ENCODE measurements at regions not wholly inside any gene's neighbourhood (a gene's known extent, or its start where the extent isn't known, plus 50 kb on each side); places are given as distances from the start of the nearest gene placed in this dataset.
A peak's percentile ranks its signal among the peaks of the same experiment; 100 is the strongest.
"Not testable (repeated sequence)": the region's sequence is repeated elsewhere in the genome, so short reads cannot be mapped to it uniquely, and the experiment has no call there.

GRCh38 chr1:149276496-149276895 lies 173.1 kb upstream of the NBPF9 start:
- H3K9me3 Mint-ChIP-seq; H3K9me3 ChIP-seq (ENCODE audit: low read length); H3K27me3 ChIP-seq (ENCODE audit: insufficient read depth, low read length, poor library complexity, severe bottlenecking); H3K27ac ChIP-seq (ENCODE audit: low read depth, low read length); CTCF ChIA-PET; H3K36me3 Mint-ChIP-seq; H3K4me3 ChIP-seq (ENCODE audit: low read length); DNase-seq; H3K4me1 Mint-ChIP-seq; POLR2A ChIA-PET; H3K4me3 Mint-ChIP-seq; H3K36me3 ChIP-seq (ENCODE audit: insufficient read depth, low read length); H3K27ac Mint-ChIP-seq; H3K27me3 Mint-ChIP-seq; H3K4me1 ChIP-seq (ENCODE audit: insufficient read depth, low read length): not testable (repeated sequence)

- H3K4me1 ChIP-seq (ENCODE audit: insufficient read depth, low read length); H3K4me1 Mint-ChIP-seq; H3K36me3 ChIP-seq (ENCODE audit: insufficient read depth, low read length); H3K36me3 Mint-ChIP-seq; H3K4me3 Mint-ChIP-seq; H3K27me3 ChIP-seq (ENCODE audit: insufficient read depth, low read length, poor library complexity, severe bottlenecking); POLR2A ChIA-PET; H3K9me3 ChIP-seq (ENCODE audit: low read length); H3K27ac Mint-ChIP-seq; H3K27ac ChIP-seq (ENCODE audit: low read depth, low read length); DNase-seq; H3K9me3 Mint-ChIP-seq; H3K27me3 Mint-ChIP-seq; CTCF ChIA-PET; H3K4me3 ChIP-seq (ENCODE audit: low read length): not testable (repeated sequence)
Observed at GRCh38 chr1:149278156-149278555, 174.8 kb upstream of the NBPF9 start.

- H3K4me1 ChIP-seq (ENCODE audit: insufficient read depth, low read length); H3K4me3 ChIP-seq (ENCODE audit: low read length); H3K4me1 Mint-ChIP-seq; H3K27me3 Mint-ChIP-seq; H3K27me3 ChIP-seq (ENCODE audit: insufficient read depth, low read length, poor library complexity, severe bottlenecking); DNase-seq; H3K9me3 ChIP-seq (ENCODE audit: low read length); H3K36me3 Mint-ChIP-seq; CTCF ChIA-PET; H3K36me3 ChIP-seq (ENCODE audit: insufficient read depth, low read length); H3K27ac Mint-ChIP-seq; POLR2A ChIA-PET; H3K9me3 Mint-ChIP-seq; H3K27ac ChIP-seq (ENCODE audit: low read depth, low read length); H3K4me3 Mint-ChIP-seq: not testable (repeated sequence)
Observed at GRCh38 chr1:149279015-149279414, 175.7 kb upstream of the NBPF9 start.

GRCh38 chr1:149279512-149279911 lies 176.2 kb upstream of the NBPF9 start:
- H3K27ac Mint-ChIP-seq; H3K36me3 Mint-ChIP-seq; POLR2A ChIA-PET; H3K27ac ChIP-seq (ENCODE audit: low read depth, low read length); H3K4me3 ChIP-seq (ENCODE audit: low read length); CTCF ChIA-PET; DNase-seq; H3K27me3 Mint-ChIP-seq; H3K9me3 Mint-ChIP-seq; H3K4me3 Mint-ChIP-seq; H3K36me3 ChIP-seq (ENCODE audit: insufficient read depth, low read length); H3K4me1 Mint-ChIP-seq; H3K9me3 ChIP-seq (ENCODE audit: low read length); H3K27me3 ChIP-seq (ENCODE audit: insufficient read depth, low read length, poor library complexity, severe bottlenecking); H3K4me1 ChIP-seq (ENCODE audit: insufficient read depth, low read length): not testable (repeated sequence)

- H3K36me3 ChIP-seq (ENCODE audit: insufficient read depth, low read length); H3K27me3 Mint-ChIP-seq; H3K27me3 ChIP-seq (ENCODE audit: insufficient read depth, low read length, poor library complexity, severe bottlenecking); H3K4me1 Mint-ChIP-seq; H3K4me3 ChIP-seq (ENCODE audit: low read length); POLR2A ChIA-PET; H3K27ac ChIP-seq (ENCODE audit: low read depth, low read length); DNase-seq; H3K36me3 Mint-ChIP-seq; H3K9me3 ChIP-seq (ENCODE audit: low read length); H3K4me1 ChIP-seq (ENCODE audit: insufficient read depth, low read length); H3K27ac Mint-ChIP-seq; H3K9me3 Mint-ChIP-seq; CTCF ChIA-PET; H3K4me3 Mint-ChIP-seq: not testable (repeated sequence)
Observed at GRCh38 chr1:149284773-149285172, 181.4 kb upstream of the NBPF9 start.

DNA sequence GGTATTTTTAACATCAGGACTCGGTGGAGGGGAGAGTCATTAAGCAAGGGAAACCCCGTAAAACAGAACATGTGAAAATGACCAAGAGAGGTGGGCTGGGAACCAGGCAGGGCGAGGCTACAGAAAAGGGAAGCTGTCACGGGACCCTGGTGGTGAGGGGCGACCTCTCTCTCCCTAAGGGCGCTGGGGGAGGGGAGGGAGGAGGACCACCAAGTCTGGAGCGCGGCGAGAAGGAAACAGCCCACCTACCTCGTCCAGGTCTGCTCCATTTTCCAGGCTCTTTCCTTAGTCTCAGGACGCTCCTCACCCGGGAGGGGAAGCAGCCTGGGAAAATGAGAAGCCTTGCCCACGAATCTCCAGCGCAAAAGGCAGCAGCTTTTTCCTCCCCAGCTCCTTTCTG lies 181.9 kb upstream of the NBPF9 start:
- H3K4me1 ChIP-seq (ENCODE audit: insufficient read depth, low read length); H3K36me3 Mint-ChIP-seq; H3K9me3 ChIP-seq (ENCODE audit: low read length); H3K9me3 Mint-ChIP-seq; POLR2A ChIA-PET; H3K4me3 ChIP-seq (ENCODE audit: low read length); H3K27me3 Mint-ChIP-seq; H3K4me1 Mint-ChIP-seq; DNase-seq; H3K36me3 ChIP-seq (ENCODE audit: insufficient read depth, low read length); H3K27ac Mint-ChIP-seq; CTCF ChIA-PET; H3K4me3 Mint-ChIP-seq; H3K27ac ChIP-seq (ENCODE audit: low read depth, low read length); H3K27me3 ChIP-seq (ENCODE audit: insufficient read depth, low read length, poor library complexity, severe bottlenecking): not testable (repeated sequence)

DNA sequence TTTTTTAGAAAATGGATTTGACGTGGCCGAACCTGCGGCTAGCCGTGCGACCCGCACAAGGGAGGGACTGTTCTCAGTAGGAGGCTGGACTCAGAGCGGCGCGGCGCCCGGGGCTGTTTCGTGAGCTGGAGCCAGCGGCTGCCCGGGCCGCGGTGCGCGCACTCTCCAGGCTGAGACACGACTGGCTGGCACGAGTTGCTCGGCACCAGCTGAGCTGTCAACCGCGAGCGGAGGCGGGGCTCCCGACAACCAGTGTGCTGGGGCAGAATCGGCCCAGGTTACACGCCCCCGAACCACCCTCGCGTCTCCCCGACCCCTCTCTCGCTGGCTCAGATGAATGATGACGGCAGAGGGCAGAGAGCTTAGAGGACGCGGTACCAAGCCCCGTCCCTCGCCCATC lies 182.3 kb upstream of the NBPF9 start:
- H3K9me3 ChIP-seq (ENCODE audit: low read length); H3K9me3 Mint-ChIP-seq; H3K27me3 ChIP-seq (ENCODE audit: insufficient read depth, low read length, poor library complexity, severe bottlenecking); H3K27ac ChIP-seq (ENCODE audit: low read depth, low read length); H3K36me3 Mint-ChIP-seq; H3K36me3 ChIP-seq (ENCODE audit: insufficient read depth, low read length); H3K4me1 Mint-ChIP-seq; H3K4me1 ChIP-seq (ENCODE audit: insufficient read depth, low read length); CTCF ChIA-PET; H3K4me3 ChIP-seq (ENCODE audit: low read length); POLR2A ChIA-PET; H3K27me3 Mint-ChIP-seq: not testable (repeated sequence)
- H3K27ac Mint-ChIP-seq, result peak overlapping the region in 1 of 8 donors; percentile 77
- peak overlapping the region in 5 of 7 donors; percentile 53 to 84 (median 61) for H3K4me3 Mint-ChIP-seq
- peak in 4 of 5 donors; percentile 2 to 61 (median 29) for DNase-seq

DNA sequence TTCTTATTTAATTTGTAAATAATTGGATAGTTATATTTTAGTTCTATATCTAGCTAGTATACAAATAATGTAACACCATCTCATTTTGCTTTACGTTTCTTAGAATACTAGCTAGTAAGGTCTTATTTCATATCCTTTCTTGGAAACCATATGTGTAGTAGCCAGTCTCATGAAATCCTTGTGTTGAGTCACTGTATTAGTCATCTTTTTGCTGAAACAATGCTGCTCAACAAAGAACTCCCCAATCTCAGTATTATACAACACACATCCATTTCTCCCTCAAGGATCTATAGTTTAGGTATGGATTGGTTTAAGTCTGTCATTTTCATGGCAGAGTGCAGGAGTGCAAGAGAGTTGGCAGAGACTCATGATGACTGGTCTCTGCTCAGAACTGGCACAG lies 185.2 kb upstream of the NBPF9 start:
- DNase-seq; H3K27ac ChIP-seq (ENCODE audit: low read depth, low read length); H3K4me3 ChIP-seq (ENCODE audit: low read length); H3K27me3 Mint-ChIP-seq; H3K9me3 ChIP-seq (ENCODE audit: low read length); H3K9me3 Mint-ChIP-seq; POLR2A ChIA-PET; H3K4me1 ChIP-seq (ENCODE audit: insufficient read depth, low read length); H3K36me3 ChIP-seq (ENCODE audit: insufficient read depth, low read length); H3K36me3 Mint-ChIP-seq; H3K4me3 Mint-ChIP-seq; H3K27me3 ChIP-seq (ENCODE audit: insufficient read depth, low read length, poor library complexity, severe bottlenecking); H3K4me1 Mint-ChIP-seq; H3K27ac Mint-ChIP-seq; CTCF ChIA-PET: not testable (repeated sequence)

DNA sequence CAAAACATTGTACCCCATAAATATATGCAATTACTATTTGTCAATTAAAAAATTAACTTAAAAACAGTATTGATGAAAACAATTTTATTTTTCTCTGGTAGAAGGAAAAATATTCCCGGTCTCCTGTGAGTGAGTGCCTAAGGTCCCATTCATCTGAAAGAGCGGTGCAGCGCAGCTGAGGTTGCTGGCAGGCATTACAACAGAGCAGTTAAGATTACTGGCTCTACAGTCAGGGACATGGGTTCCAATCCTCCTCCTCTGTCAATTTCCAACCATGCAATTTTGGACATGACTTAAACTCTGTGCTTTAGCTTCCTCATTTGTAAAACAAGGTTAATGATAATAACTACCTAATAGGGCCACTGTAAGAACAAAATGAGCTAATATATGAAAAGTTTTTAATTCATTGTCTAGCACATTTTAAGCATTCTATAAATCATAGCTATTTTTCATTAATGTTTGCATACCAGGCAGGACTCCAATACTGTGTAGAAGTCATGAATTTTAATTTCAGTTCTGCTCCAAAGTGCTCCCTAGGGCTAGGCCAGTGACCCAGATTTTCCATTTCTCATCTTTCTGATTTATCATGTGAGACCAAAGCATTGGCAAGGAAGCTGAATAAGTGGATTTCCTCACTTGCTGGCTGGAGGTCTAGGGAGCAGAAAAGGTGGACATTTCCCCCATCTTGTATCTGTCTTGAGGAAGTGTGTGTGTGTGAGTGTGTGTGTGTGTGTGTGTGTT lies 174.2 kb upstream of the NBPF19 start:
- H3K36me3 ChIP-seq (ENCODE audit: insufficient read depth, low read length); H3K27me3 ChIP-seq (ENCODE audit: insufficient read depth, low read length, poor library complexity, severe bottlenecking); CTCF ChIA-PET; H3K4me1 ChIP-seq (ENCODE audit: insufficient read depth, low read length); H3K27ac ChIP-seq (ENCODE audit: low read depth, low read length); H3K9me3 Mint-ChIP-seq; H3K4me1 Mint-ChIP-seq; H3K36me3 Mint-ChIP-seq; POLR2A ChIA-PET; H3K27ac Mint-ChIP-seq; H3K27me3 Mint-ChIP-seq; DNase-seq; H3K4me3 Mint-ChIP-seq; H3K4me3 ChIP-seq (ENCODE audit: low read length); H3K9me3 ChIP-seq (ENCODE audit: low read length): not testable (repeated sequence)

All from CD8-positive, alpha-beta memory T cell (primary cell).